ENCODE measurements at regions not wholly inside any gene's neighbourhood (a gene's known extent, or its start where the extent isn't known, plus 50 kb on each side); places are given as distances from the start of the nearest gene placed in this dataset.

DNA sequence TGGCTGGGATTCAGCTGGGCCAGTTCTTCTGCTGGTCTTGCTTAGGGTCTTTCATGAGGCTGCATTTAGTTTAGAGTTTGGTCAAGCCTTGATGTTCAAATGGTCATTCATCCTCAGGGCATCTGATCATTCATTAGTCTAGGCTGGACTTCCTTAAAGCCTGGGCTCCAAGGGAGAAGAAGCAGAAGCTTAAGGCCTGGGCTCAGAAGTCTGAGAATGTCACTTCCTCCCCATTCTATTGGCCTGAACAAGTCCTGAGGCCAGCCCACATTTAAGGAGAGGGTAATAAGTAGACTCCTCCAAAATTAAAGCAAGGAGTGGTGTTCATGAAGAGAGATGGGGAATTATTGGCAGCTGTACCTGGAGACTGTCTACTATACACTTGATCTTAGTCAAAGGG is 193.2 kb upstream of the HABP2 start:
- TF ChIP-seq POLR2A (IDR thresholded peaks at IDR 0.05; ENCODE audit: low read depth, low read length), result no peak
- DNase-seq (ENCODE audit: insufficient read length, low spot score) (no peak), FAIRE-seq (no peak)

DNA sequence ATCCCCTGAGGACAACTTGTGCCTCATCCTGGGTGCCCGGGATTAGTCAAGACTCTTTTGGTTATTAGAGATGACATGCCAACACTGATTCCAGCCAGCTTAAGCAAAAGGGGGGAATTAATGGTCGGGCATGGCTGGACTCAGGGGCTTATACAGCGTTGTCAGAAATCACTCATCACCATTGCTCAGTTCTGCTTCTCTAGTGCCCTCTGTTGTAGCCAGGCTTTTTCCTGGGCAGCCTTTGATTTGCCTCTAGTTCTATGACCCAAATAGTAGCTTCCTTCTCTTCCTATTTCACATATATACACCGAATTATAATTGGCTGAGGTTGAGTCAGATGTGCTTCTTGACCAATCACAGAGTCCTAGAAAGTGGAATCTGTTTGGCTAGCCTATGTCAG is 192.0 kb upstream of the HABP2 start:
- TF ChIP-seq POLR2A (IDR thresholded peaks at IDR 0.05; ENCODE audit: low read depth, low read length), result no peak
- DNase-seq (ENCODE audit: insufficient read length, low spot score), result no peak
- no peak for FAIRE-seq

DNA sequence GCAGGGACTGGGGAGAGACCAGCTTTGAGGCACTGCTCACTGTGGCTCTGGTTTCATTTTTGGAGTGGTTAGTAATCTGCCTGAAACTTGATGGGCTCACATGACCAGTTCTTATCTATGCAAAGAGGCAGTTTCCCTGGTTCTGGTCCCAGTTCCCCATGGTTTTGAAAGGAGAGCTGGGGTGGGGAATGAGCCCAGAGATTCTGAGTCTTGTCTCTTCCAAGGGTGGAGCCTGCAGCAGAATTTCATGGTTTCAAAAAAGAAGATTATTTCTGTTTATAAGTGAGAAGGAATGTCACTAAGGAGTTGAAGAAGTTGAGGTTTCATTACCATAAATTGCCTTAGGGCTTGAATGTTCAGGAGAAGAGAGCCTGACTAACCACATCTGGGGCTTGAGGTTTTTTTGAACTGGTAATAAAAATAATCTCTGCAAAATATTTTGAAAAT is 190.2 kb upstream of the HABP2 start:
- FAIRE-seq (no peak), DNase-seq (ENCODE audit: insufficient read length, low spot score) (no peak)
- no peak for TF ChIP-seq POLR2A (IDR thresholded peaks at IDR 0.05; ENCODE audit: low read depth, low read length)

DNA sequence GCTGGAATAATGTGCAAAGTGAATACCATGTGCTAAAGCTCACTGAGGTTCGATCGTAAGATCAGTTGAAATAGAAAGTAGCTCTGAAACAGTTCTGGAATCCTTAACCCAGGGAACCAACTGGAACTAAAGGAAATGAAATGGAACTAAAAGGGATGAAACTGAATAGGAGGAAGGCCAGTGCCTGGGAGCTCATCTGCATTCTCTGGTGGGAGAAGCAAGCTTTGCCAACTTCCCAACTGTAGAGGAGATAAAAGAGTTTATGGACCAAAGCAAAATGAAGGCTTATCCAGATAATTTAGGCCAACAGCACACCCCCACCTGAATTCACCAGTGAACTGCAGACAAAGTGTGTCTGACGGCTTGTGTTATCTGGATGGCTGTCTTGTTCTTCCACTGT is 188.6 kb upstream of the HABP2 start:
- DNase-seq (ENCODE audit: insufficient read length, low spot score), result no peak
- FAIRE-seq, result no peak
- TF ChIP-seq POLR2A (IDR thresholded peaks at IDR 0.05; ENCODE audit: low read depth, low read length), result no peak

DNA sequence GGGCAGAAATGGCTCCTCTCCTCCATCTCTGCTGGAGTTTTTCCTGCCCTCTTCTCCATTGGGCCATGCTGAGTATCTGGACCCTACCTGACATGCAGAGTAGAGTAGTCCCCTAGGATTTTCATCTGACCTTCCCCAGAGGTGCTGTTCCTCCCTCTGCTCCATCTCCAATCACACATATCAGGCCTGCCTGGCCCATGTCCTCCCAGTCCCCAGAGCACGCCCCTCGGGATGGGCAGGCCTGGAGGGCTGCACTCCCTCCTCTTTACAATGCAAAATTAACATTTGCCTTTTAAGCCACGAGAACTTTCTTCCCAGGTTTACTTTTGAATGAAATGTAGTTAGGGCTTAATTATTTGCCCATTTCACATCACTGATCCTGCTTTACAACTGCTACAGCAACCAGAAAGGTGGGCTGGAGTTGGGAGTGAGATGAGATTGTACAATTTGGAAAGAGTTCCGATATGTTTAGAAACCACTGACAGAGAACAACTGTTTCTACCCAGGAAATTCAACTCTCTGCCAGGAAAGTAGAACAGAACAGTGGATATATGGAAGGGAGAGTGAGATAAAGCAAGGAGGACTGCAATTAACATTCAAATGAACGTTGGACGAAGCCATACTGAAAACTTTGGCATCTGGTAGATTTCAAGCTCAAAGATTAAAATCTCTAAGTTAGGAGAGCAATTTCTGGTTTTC is 184.0 kb upstream of the HABP2 start:
- no peak for TF ChIP-seq POLR2A (IDR thresholded peaks at IDR 0.05; ENCODE audit: low read depth, low read length)

DNA sequence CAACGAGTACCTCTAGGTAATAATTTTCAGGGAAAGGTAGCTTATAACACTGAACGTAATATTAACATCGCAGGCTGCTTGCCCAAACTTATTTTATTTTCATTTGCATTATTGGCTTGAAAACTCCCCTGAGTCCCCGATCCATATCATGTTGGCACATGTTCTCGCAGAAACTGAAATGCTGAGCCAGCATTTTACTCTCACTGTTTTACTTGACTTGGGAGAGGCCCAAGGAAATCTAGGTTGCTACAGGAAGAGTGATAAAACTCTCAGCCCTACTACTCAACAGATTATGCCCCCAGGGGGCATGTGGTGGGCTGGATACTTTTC is 183.5 kb upstream of the HABP2 start:
- TF ChIP-seq POLR2A (IDR thresholded peaks at IDR 0.05; ENCODE audit: low read depth, low read length), result no peak
- FAIRE-seq, result no peak
- no peak for DNase-seq (ENCODE audit: insufficient read length, low spot score)

More for the DNA sequence above, 184.0 kb upstream of the HABP2 start:
- DNase-seq (ENCODE audit: insufficient read length, low spot score), result no peak
- FAIRE-seq, result no peak

DNA sequence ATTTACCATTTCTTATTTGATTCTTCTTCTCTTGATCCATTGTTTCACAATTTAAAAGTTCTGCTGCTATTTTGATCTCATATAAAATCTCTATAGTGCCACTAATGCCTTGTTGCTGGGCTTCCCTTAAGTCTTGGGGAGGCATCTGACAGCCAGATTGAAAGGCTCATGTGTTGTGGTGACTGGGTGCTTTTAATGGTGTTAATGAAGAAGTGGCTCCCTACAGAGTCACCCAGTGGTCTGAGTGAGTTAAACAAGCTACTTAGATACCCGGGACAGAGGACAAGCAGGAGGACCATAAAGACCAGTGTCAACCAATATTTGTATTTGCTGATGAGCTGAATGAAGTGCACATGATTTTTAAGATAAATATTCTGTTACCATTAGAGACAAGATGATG is 176.4 kb upstream of the HABP2 start:
- TF ChIP-seq POLR2A (IDR thresholded peaks at IDR 0.05; ENCODE audit: low read depth, low read length), result no peak
- FAIRE-seq, result no peak
- no peak for DNase-seq (ENCODE audit: insufficient read length, low spot score)

DNA sequence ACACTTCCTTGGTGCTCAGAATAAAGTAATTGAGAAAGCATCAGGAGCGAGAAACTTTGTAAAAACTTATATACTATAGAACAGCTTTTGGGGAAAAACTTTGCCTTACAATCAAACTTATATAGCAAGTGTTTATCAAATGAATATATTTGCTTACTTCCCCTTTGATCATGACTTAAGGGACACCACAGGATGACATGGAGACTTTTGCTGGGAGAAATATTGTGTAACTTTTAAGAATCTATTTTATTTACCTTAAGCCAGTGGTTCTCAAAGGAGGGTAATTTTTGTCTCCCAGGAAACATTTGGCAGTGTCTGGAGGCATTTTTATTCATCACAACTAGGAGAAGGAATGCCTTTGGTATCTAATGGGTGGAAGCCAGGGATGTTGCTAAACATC is 173.8 kb upstream of the HABP2 start:
- TF ChIP-seq POLR2A (IDR thresholded peaks at IDR 0.05; ENCODE audit: low read depth, low read length), result no peak
- no peak for DNase-seq (ENCODE audit: insufficient read length, low spot score)
- FAIRE-seq, result no peak

DNA sequence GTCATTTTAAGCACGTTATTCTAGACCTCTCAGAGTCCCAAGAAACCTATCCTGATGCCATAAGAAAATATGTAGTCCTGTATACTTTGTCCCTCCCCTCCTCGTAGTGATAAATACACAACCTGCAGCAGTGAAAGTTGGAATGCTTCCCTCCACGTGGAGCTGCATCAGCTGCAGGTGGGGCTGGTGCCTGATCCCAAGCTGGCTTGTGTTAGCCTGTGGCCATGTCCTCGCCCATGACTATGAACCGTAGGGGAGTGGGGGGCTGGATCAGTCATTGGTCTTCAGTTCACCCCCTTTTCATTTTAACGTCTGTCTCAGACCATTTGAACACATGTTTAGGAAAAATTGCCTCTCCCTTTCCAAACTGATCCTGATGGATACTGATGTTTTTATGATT is 171.4 kb upstream of the HABP2 start:
- DNase-seq (ENCODE audit: insufficient read length, low spot score), result no peak
- no peak for FAIRE-seq
- TF ChIP-seq POLR2A (IDR thresholded peaks at IDR 0.05; ENCODE audit: low read depth, low read length), result no peak

DNA sequence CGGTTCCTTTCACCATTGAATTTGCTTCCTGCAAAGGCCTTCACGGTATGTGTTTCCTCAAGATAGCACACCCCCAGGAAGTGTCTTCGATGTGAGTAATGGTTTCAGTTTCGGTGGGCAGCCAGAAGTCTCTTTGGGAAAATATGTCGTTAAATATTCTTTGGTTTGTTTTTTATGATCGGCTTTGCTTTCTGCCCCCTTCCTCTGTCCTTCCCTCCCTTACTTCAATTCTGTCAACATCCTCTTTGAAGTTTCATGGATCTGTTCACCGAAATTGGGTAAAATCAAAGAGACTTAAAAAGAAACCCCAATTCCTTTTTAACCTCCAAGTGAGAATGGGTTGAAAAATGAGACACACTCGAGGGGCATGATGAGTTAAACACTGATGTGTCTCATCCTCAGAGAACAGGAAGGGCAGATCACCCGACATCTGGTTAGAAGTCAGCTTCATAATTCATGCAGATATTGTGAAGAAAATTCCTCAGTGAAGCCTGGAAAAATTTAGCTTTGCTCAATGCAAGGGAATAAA is 170.8 kb upstream of the HABP2 start:
- TF ChIP-seq POLR2A (IDR thresholded peaks at IDR 0.05; ENCODE audit: low read depth, low read length), result no peak
- peak; percentile 26 for DNase-seq (ENCODE audit: insufficient read length, low spot score)
- FAIRE-seq, result no peak

DNA sequence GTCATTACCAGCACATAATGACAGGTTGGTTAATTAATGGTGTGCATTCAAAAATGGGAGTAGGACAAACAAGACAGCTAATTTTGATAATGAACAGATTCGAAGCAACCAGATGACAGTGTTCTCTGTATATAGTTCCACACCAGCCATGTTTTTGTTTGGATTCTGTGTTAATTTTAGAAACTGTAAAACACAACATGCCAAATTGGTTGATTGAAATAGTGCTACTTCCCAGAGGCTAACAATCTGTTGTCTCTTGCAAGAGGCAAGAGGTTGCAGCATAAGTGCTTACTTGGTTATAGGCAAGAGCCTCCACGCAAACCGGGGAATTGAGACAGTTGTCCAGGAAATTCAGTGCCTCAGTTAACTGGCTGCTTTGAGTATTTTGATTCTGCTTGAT is 170.2 kb upstream of the HABP2 start:
- FAIRE-seq (no peak), DNase-seq (ENCODE audit: insufficient read length, low spot score) (no peak)
- no peak for TF ChIP-seq POLR2A (IDR thresholded peaks at IDR 0.05; ENCODE audit: low read depth, low read length)

DNA sequence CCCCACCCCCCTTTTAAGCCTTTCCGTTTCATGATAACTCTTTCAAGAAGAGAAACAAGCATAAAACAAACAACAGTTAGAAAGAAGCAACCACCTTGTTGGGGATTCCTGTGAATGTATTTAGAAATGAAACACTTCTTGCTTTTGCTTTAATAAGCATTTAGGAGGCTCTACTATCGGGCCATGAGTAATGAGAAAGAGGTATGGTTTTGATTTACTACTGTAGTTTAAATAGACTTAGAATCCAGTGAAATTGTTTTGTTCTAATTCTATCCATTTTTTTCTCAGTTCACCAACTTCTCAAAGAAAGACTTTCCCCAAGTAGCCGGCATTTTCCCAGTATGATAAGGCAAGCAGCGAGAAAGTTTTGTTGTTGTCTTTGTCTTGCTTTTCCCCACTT is 168.7 kb upstream of the HABP2 start:
- no peak for FAIRE-seq
- TF ChIP-seq POLR2A (IDR thresholded peaks at IDR 0.05; ENCODE audit: low read depth, low read length), result no peak

DNA sequence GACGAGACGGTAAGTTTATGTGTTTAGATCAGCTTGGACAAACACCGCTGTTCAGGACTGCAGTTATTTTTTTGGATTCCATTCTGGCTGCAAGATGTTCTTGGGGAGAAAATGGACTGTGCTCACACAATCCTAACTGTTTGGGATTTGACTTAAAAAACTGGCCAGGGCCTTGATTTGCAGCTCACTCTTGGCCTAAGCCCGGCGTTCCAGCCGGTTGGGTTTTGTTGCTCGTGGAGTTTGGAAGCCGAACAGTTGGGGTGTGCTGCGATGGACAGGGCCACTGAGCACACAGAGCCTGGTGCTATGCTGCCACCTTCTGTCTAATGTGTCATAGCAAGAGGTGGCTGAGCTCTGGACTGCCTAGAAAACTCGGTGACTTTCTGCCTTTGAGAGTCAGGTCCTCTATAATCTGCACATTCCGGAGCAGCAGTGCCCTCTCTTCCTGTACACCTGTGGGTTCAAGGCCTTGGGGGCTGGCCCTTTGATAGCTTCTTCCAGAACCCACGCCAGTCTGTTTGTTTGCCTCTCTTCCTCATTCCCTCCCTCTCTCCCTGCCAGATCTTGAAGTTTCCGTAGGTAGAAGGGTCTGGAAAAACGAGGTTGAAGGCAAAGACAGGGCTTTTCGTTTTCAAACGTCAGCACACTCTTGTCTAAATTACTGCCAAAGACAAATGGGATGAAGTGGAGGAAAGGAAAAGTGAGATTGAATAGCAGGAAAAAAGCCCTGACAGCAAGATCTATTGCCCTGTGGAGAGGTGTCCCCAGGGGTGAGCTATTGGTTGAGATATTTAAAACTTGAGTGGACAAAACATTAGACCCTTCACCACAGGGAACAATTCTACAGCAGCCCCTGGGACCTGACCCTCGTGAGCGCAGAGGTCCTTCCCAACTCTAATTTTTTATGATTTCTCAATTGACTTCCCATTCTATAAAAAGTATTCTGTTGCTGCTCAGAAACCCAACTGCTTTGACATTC is 167.5 kb upstream of the HABP2 start:
- TF ChIP-seq POLR2A (IDR thresholded peaks at IDR 0.05; ENCODE audit: low read depth, low read length), result no peak
- DNase-seq (ENCODE audit: insufficient read length, low spot score), result peak; percentile 63
- FAIRE-seq, result peak; percentile 33

More for the DNA sequence above, 168.7 kb upstream of the HABP2 start:
- DNase-seq (ENCODE audit: insufficient read length, low spot score), result no peak

DNA sequence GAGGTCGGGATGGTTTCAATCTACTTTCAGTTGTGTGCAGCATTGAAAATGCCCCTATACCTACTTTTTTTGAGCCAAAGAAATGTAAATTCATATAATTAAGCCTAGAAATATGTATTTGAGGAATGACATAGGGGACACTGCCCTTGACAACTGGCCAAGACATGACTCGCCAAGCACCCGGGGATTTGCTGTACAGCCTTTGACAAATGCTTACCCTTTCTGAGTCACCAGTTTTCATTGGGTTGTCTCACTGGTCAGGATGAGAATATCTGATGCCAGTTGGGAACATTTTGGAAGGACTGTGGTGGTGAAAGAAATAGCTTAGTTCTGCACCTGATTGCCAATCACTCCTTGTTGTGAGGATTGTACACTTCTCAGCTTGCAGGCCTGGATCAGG is 166.8 kb upstream of the HABP2 start:
- TF ChIP-seq POLR2A (IDR thresholded peaks at IDR 0.05; ENCODE audit: low read depth, low read length), result no peak
- peak; percentile 54 for DNase-seq (ENCODE audit: insufficient read length, low spot score)
- FAIRE-seq, result peak; percentile 15

All from H54 (cell line).